GM12873 (cell line): ENCODE measurements at regions not wholly inside any gene's neighbourhood (a gene's known extent, or its start where the extent isn't known, plus 50 kb on each side); places are given as distances from the start of the nearest gene placed in this dataset.

Experiments
- CTCF ChIP-seq: IDR thresholded peaks from 2 replicates; pipeline ENCODE4 v1.5.1; 2012; ENCODE audit warnings: low read depth, mild to moderate bottlenecking, moderate library complexity, low read length, control low read depth; ENCODE audit not compliant: insufficient read depth; ENCODE audit errors: missing control alignments

- TF ChIP-seq CTCF = no peak
Measured at GRCh38 chr5:133905424-133905823, 63.0 kb downstream of the C5orf15 start.

DNA sequence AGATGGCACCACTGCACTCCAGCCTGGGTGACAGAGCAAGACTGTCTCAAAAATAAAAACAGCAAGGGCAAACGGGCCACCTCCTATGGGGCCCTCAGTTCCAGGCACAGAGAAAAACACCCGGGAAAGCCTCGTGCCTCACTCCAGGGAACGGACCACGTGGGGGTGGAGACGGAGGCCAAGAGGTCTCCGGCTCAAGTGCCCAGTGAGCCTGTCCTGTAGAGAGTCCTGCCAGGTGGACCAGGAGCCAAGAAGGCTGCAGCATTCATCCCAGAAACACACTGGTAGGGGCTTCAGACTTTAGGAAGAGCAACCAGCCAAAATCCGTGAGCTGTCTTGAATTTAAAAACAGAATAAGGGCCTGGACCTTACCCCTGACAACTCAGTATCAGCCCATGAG lies 63.8 kb downstream of the C5orf15 start:
- no peak for TF ChIP-seq CTCF

DNA sequence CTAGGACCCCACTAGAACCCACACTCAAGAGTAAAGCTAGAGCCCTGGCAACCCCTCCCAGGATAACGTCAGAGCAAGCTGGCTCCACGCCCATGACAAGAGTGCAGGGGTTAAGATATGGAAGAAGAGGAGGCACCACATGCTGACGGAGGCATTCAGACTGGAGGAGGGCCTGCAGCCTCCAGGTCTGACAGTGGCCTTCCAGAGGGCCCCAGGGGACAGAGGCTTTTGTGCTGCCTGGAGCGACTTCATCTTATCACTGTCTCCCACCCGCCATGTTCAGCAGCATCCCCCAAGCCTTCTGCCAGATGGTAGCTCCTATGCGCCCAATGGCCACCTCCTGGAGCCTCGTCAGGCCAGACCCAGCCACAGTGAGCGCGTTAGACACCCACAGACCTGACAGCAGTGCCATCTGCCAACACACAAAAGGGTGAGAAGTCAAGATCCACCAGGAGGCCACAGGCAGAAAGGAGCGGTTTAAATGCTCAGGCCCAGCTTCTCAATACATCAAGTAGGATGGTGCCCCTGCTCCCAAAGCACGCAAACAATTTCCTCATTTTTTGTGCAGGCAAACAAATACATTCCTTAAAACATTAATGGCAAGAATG lies 65.8 kb downstream of the C5orf15 start:
- no peak for TF ChIP-seq CTCF

GRCh38 chr5:133900534-133901270 lies 67.7 kb downstream of the C5orf15 start:
- no peak for TF ChIP-seq CTCF

DNA sequence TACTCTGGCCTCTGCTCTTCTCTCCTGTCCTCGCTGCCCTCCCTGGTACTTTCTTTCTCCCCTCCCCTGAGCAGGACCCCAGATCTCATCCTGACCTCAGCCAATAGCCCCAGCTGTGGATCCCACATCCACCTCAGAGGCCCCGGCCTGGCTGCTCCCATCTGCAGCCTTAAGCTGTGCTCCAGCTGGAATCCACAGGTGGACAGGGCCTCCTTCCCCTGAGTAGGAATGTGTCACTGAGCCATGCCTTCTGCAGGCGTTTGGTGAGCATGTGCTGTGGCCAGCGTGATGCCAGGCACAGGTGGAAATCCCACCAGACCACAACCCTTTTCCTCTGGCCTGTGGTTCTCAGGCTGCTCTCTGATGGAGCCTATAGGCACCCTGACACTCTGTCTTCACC lies 68.9 kb downstream of the C5orf15 start:
- no peak for TF ChIP-seq CTCF

GRCh38 chr5:133898440-133898839 lies 70.0 kb downstream of the C5orf15 start:
- TF ChIP-seq CTCF = no peak

DNA sequence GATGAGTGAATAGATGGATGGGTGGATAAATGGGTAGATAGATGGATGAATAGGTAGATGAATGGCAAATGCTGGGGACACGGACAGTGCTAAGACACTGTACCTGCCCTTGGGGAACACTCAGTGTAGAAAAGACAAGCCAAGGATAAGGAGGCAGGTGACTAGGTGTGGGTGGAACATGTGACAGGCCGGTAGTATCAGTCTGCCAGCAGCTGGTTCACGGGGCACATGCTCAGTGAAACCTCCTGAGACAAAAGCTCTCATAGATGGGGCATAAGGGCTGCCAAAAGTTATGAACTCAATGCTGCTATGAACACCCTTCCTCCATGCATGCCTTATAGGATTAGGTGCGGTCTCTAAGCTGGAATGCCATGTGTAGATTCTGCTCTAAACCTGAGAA lies 71.0 kb downstream of the C5orf15 start:
- TF ChIP-seq CTCF = no peak
